T-helper 17 cell (primary cell): ENCODE measurements at regions not wholly inside any gene's neighbourhood (a gene's known extent, or its start where the extent isn't known, plus 50 kb on each side); places are given as distances from the start of the nearest gene placed in this dataset.

ENCODE experiments used
- ATAC-seq: fragments of 150-1000 bp; cut with Tn5 transposase; 2 replicates; pipeline ENCODE4 v1.10.0; 2021; ENCODE audit warnings: mild to moderate bottlenecking, moderate library complexity
- DNase-seq, 3 donors: peaks; one replicate each; pipeline versions ENCODE4 v3.0.0 to v3.0.0-alpha.2; 2020 to 2021
- H3K9me3 ChIP-seq: one replicate; pipeline ENCODE4 v1.7.0; 2013; ENCODE audit warnings: low read length, mild to moderate bottlenecking; ENCODE audit not compliant: control insufficient read depth, poor library complexity, severe bottlenecking
- H3K27ac Mint-ChIP-seq: one replicate; pipeline ENCODE4 v1.8.0; 2022; ENCODE audit warnings: mild to moderate bottlenecking, moderate library complexity, mixed read lengths
- H3K27me3 Mint-ChIP-seq: one replicate; pipeline ENCODE4 v1.8.0; 2022; ENCODE audit warnings: mixed read lengths
- H3K36me3 Mint-ChIP-seq: one replicate; pipeline ENCODE4 v1.8.0; 2022; ENCODE audit warnings: low read depth, mixed read lengths
- H3K4me1 Mint-ChIP-seq: one replicate; pipeline ENCODE4 v1.8.0; 2022; ENCODE audit warnings: mild to moderate bottlenecking, mixed read lengths
- H3K4me3 Mint-ChIP-seq: one replicate; pipeline ENCODE4 v1.8.0; 2022; ENCODE audit warnings: mild to moderate bottlenecking, moderate library complexity, mixed read lengths

GRCh38 chr9:78563269-78563668 is 266.3 kb downstream of the PSAT1 start:
- no peaks in the 10 kb centered on the region for H3K4me1 Mint-ChIP-seq
- no peaks in the 10 kb centered on the region for H3K9me3 ChIP-seq
- no peak overlapping the region for H3K4me3 Mint-ChIP-seq
- DNase-seq (no peak), ATAC-seq (no peak)
- H3K27ac Mint-ChIP-seq = no peak overlapping the region
- no peaks in the 10 kb centered on the region for H3K27me3 Mint-ChIP-seq
- no peaks in the 10 kb centered on the region for H3K36me3 Mint-ChIP-seq

DNA sequence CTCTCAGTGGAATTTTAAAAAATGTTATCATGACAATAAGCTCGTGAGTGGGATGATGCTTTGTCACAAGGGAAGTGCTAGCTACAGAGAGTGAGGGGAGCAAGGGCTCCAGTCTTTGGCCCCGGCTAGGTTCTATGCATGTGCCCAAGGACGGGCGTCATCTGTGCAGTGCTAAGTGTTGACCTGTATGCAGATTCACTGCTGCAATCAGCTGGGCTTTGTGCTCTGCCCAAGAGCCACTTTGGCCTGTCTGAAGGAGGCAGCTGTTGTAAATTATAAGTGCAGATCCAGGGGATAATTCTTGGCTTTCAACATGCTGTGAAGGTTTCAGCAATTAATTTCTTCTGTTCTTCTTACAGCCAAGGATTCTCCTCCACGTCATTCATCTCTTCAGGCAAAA is 268.6 kb downstream of the PSAT1 start:
- no peak for DNase-seq
- Mint-ChIP-seq H3K4me3 (no peak overlapping the region), H3K27ac (no peak overlapping the region), H3K4me1 (no peaks in the 10 kb centered on the region), H3K36me3 (no peaks in the 10 kb centered on the region), H3K27me3 (no peaks in the 10 kb centered on the region)
- no peak for ATAC-seq
- H3K9me3 ChIP-seq = no peaks in the 10 kb centered on the region

GRCh38 chr9:78566521-78566920 is 269.6 kb downstream of the PSAT1 start:
- Mint-ChIP-seq H3K4me3 (no peak overlapping the region), H3K27me3 (no peaks in the 10 kb centered on the region), H3K36me3 (no peaks in the 10 kb centered on the region), H3K4me1 (no peaks in the 10 kb centered on the region), H3K27ac (no peak overlapping the region)
- DNase-seq (no peak), ATAC-seq (no peak)
- H3K9me3 ChIP-seq = no peaks in the 10 kb centered on the region

- Mint-ChIP-seq H3K4me1 (no peaks in the 10 kb centered on the region), H3K27me3 (no peaks in the 10 kb centered on the region), H3K4me3 (no peak overlapping the region), H3K36me3 (no peaks in the 10 kb centered on the region), H3K27ac (no peak overlapping the region)
- no peak for DNase-seq
- ATAC-seq = no peak
- no peaks in the 10 kb centered on the region for H3K9me3 ChIP-seq
Measured at GRCh38 chr9:78566948-78567675, 270.2 kb downstream of the PSAT1 start.

- no peak overlapping the region for H3K4me3 Mint-ChIP-seq
- H3K27me3 Mint-ChIP-seq = no peaks in the 10 kb centered on the region
- H3K27ac Mint-ChIP-seq = no peak overlapping the region
- no peak for ATAC-seq
- no peak for DNase-seq
- H3K36me3 Mint-ChIP-seq = no peaks in the 10 kb centered on the region
- no peaks in the 10 kb centered on the region for H3K9me3 ChIP-seq
- H3K4me1 Mint-ChIP-seq = no peaks in the 10 kb centered on the region
Measured at GRCh38 chr9:78567693-78568092, 270.8 kb downstream of the PSAT1 start.

GRCh38 chr9:78568774-78569173 is 271.8 kb downstream of the PSAT1 start:
- H3K4me1 Mint-ChIP-seq = no peaks in the 10 kb centered on the region
- no peak for DNase-seq
- H3K9me3 ChIP-seq = no peaks in the 10 kb centered on the region
- no peak overlapping the region for H3K27ac Mint-ChIP-seq
- no peaks in the 10 kb centered on the region for H3K36me3 Mint-ChIP-seq
- H3K4me3 Mint-ChIP-seq = no peak overlapping the region
- H3K27me3 Mint-ChIP-seq = no peaks in the 10 kb centered on the region
- ATAC-seq = no peak

GRCh38 chr9:78572266-78572665 is 275.3 kb downstream of the PSAT1 start:
- H3K9me3 ChIP-seq = no peaks in the 10 kb centered on the region
- H3K4me3 Mint-ChIP-seq = no peak overlapping the region
- no peaks in the 10 kb centered on the region for H3K4me1 Mint-ChIP-seq
- H3K27ac Mint-ChIP-seq = no peak overlapping the region
- no peak for ATAC-seq
- peaks cover 8% of the 10 kb centered on the region for H3K27me3 Mint-ChIP-seq
- no peak for DNase-seq
- H3K36me3 Mint-ChIP-seq = no peaks in the 10 kb centered on the region

DNA sequence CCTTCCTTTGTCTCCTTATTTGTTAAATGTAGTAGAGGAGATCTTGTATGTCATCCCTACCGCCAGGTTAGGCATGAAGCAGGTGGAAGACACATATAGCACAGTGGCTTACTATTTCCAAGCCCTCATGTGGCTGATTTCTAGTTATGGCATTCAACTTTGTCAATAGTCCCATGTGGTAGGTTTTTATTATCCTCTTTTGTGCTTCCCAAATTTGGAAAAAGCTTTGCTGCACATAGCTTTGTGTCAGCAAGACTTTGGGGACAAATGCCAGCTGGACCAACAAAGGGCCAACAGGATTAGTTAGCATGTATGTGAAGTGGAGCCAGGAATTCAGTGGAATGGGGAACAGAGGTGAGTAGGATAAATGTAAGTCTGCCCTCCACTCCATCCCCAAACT is 276.3 kb downstream of the PSAT1 start:
- Mint-ChIP-seq H3K4me1 (no peaks in the 10 kb centered on the region), H3K27ac (no peak overlapping the region), H3K27me3 (peaks cover 8% of the 10 kb centered on the region), H3K36me3 (no peaks in the 10 kb centered on the region), H3K4me3 (no peak overlapping the region)
- ATAC-seq = no peak
- no peak for DNase-seq
- no peaks in the 10 kb centered on the region for H3K9me3 ChIP-seq

- H3K27ac Mint-ChIP-seq = no peak overlapping the region
- ATAC-seq (no peak), DNase-seq (no peak)
- no peak overlapping the region for H3K4me3 Mint-ChIP-seq
- H3K36me3 Mint-ChIP-seq = no peaks in the 10 kb centered on the region
- H3K9me3 ChIP-seq = no peaks in the 10 kb centered on the region
- H3K27me3 Mint-ChIP-seq = peaks cover 8% of the 10 kb centered on the region
- no peaks in the 10 kb centered on the region for H3K4me1 Mint-ChIP-seq
Measured at GRCh38 chr9:78573669-78574068, 276.7 kb downstream of the PSAT1 start.

DNA sequence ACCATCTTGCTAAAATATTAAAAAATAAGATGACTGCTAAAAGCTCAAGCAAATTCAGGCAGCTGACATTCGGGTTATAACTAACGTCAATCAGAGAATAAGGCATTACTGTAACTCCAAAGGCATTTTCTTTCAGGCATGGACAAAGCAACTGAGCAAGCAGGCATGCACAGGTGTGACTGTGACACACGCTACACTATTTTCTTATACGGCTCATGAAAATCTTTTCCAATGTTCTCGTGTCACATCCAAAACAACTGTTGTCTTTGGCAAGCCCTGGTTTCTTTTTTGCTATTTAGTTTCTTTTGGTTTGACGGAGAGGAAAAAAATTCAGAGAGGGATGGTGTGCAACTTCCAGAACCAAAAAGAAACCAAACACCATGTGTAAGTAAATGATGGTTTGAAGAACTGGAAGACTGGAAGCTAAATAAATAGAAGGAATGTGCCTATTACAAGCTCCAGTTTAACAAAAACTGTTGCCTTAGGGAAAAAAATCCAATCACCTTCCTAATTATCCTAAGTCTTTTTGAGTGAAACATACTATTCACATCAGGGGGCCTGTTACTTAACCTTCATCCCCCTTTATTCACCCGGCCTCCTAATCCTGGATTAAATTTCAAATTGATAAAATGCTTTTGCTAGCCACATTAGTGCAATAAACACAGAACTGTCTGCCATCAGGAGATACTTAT is 277.6 kb downstream of the PSAT1 start:
- H3K4me3 Mint-ChIP-seq = no peak overlapping the region
- DNase-seq (no peak), ATAC-seq (no peak)
- no peaks in the 10 kb centered on the region for H3K4me1 Mint-ChIP-seq
- no peak overlapping the region for H3K27ac Mint-ChIP-seq
- H3K36me3 Mint-ChIP-seq = no peaks in the 10 kb centered on the region
- H3K9me3 ChIP-seq = no peaks in the 10 kb centered on the region
- H3K27me3 Mint-ChIP-seq = peaks cover 8% of the 10 kb centered on the region

- Mint-ChIP-seq H3K27me3 (peaks cover 8% of the 10 kb centered on the region), H3K4me3 (no peak overlapping the region), H3K27ac (no peak overlapping the region), H3K4me1 (no peaks in the 10 kb centered on the region), H3K36me3 (no peaks in the 10 kb centered on the region)
- ATAC-seq = no peak
- DNase-seq = no peak
- H3K9me3 ChIP-seq = no peaks in the 10 kb centered on the region
Measured at GRCh38 chr9:78575081-78575480, 278.2 kb downstream of the PSAT1 start.

DNA sequence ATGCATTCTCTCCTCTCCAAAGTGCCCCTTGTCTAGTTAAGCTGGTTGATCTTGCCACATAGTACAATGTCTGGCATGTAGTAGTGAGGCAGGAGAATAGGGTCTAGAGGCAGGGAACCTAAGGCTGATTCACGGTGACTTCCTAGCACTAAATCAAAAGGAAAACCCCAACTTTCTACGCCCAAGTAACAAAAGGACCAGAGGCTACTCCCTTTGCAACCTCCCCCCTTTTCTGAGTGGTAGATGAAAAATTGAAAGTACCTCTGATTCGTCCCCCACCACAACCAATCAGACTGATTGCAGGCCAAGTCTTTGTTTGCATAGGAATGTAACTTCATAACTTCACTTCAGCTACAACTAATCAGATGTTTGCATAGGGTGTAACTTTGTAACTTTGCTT is 278.8 kb downstream of the PSAT1 start:
- H3K27ac Mint-ChIP-seq = no peak overlapping the region
- no peaks in the 10 kb centered on the region for H3K4me1 Mint-ChIP-seq
- H3K36me3 Mint-ChIP-seq = no peaks in the 10 kb centered on the region
- peaks cover 8% of the 10 kb centered on the region for H3K27me3 Mint-ChIP-seq
- no peak overlapping the region for H3K4me3 Mint-ChIP-seq
- no peaks in the 10 kb centered on the region for H3K9me3 ChIP-seq
- ATAC-seq (no peak), DNase-seq (no peak)

- Mint-ChIP-seq H3K4me1 (no peaks in the 10 kb centered on the region), H3K36me3 (no peaks in the 10 kb centered on the region), H3K27me3 (peaks cover 12% of the 10 kb centered on the region), H3K4me3 (no peak overlapping the region), H3K27ac (no peak overlapping the region)
- ATAC-seq (no peak), DNase-seq (no peak)
- no peaks in the 10 kb centered on the region for H3K9me3 ChIP-seq
Measured at GRCh38 chr9:78577156-78577906, 280.4 kb downstream of the PSAT1 start.
